ENCODE measurements at regions not wholly inside any gene's neighbourhood (a gene's known extent, or its start where the extent isn't known, plus 50 kb on each side); places are given as distances from the start of the nearest gene placed in this dataset.

GRCh38 chr2:18309188-18309587 is 251.3 kb downstream of the RDH14 start:
- TF ChIP-seq, protein P1, sequence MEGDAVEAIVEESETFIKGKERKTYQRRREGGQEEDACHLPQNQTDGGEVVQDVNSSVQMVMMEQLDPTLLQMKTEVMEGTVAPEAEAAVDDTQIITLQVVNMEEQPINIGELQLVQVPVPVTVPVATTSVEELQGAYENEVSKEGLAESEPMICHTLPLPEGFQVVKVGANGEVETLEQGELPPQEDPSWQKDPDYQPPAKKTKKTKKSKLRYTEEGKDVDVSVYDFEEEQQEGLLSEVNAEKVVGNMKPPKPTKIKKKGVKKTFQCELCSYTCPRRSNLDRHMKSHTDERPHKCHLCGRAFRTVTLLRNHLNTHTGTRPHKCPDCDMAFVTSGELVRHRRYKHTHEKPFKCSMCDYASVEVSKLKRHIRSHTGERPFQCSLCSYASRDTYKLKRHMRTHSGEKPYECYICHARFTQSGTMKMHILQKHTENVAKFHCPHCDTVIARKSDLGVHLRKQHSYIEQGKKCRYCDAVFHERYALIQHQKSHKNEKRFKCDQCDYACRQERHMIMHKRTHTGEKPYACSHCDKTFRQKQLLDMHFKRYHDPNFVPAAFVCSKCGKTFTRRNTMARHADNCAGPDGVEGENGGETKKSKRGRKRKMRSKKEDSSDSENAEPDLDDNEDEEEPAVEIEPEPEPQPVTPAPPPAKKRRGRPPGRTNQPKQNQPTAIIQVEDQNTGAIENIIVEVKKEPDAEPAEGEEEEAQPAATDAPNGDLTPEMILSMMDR (IDR thresholded peaks at IDR 0.05), result no peak
- TF ChIP-seq ZFX (IDR thresholded peaks at IDR 0.05; ENCODE audit: borderline replicate concordance), result no peak
